ENCODE measurements at regions not wholly inside any gene's neighbourhood (a gene's known extent, or its start where the extent isn't known, plus 50 kb on each side); places are given as distances from the start of the nearest gene placed in this dataset.

DNA sequence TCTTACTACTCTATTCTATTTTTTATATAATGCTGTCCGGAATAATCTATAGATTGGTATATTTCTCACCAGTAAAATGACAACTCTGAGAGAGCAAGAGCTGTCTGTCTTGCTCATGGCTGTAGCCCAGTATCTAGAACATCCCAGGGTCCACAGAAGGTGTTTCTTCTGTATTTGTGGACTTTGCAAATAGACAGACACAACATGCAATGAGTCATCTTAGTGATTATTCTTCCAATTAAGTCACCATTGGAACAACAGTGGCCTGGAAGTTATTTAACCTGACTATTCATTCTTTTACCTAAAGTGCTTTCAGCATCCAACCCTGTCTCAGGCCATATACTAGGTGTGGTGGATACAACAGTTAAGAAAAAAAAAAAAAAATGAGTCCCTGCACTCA, 179.5 kb downstream of the PPARGC1A start:
- no peak overlapping the region for H3K9ac ChIP-seq (ENCODE audit: insufficient read depth in 1 of 2, low read depth in 2 of 2, low read length in 2 of 2)
- ChIA-PET POLR2A (no interaction called here), CTCF (ENCODE audit: low intra/inter-chr PET ratio) (no interaction called here)
- no peak for ATAC-seq
- H4K20me1 ChIP-seq (replicated peaks; ENCODE audit: control insufficient read depth, insufficient read depth, low read length), result no peaks in the 10 kb centered on the region
- no peak overlapping the region for H3K4me3 ChIP-seq
- H3K9me3 ChIP-seq (replicated peaks; ENCODE audit: control insufficient read depth, insufficient read depth, low read depth, low read length), result no peaks in the 10 kb centered on the region
- H2AFZ ChIP-seq (ENCODE audit: low read depth, low read length), result no peak overlapping the region
- no peak overlapping the region for H3K4me2 ChIP-seq (ENCODE audit: insufficient read depth, low read length)
- no peaks in the 10 kb centered on the region for H3K4me1 ChIP-seq (replicated peaks in 1 of 2; ENCODE audit: control insufficient read depth in 2 of 2, insufficient read depth in 2 of 2, low read length in 2 of 2)
- no peaks in the 10 kb centered on the region for H3K9me1 ChIP-seq (ENCODE audit: control insufficient read depth, insufficient read depth, low read length)
- BruUV-seq (replicated peaks), result no TSS peak
- 0% methylated on average over 1 of the region's 1 CpG for WGBS (ENCODE audit: insufficient coverage, low coverage, missing lambda C conversion rate)
- H3K27ac ChIP-seq (ENCODE audit: extremely low read depth, low read depth, low read length), result no peak overlapping the region
- DNase-seq (ENCODE audit: extremely low read depth in 1 of 4, low spot score in 3 of 4), result no peak
- no peak for FAIRE-seq
- no peaks in the 10 kb centered on the region for H3K36me3 ChIP-seq (ENCODE audit: control insufficient read depth, insufficient read depth, low read length)
- intact Hi-C loops (cut with micrococcal nuclease), result no loop called here
- no peaks in the 10 kb centered on the region for H3K27me3 ChIP-seq (ENCODE audit: control insufficient read depth in 2 of 2, insufficient read depth in 2 of 2, low read length in 2 of 2)
- H3K79me2 ChIP-seq (ENCODE audit: control insufficient read depth, insufficient read depth, low read length), result no peaks in the 10 kb centered on the region
- in situ Hi-C loops (cut with MboI), result no loop called here
- no peak for TF ChIP-seq GATAD2B (IDR thresholded peaks at IDR 0.05; ENCODE audit: borderline replicate concordance)
- TF ChIP-seq ZNF764 (CRISPR knock-in tag; IDR thresholded peaks at IDR 0.05; ENCODE audit: low read depth), result no peak
- TF ChIP-seq, protein P1, sequence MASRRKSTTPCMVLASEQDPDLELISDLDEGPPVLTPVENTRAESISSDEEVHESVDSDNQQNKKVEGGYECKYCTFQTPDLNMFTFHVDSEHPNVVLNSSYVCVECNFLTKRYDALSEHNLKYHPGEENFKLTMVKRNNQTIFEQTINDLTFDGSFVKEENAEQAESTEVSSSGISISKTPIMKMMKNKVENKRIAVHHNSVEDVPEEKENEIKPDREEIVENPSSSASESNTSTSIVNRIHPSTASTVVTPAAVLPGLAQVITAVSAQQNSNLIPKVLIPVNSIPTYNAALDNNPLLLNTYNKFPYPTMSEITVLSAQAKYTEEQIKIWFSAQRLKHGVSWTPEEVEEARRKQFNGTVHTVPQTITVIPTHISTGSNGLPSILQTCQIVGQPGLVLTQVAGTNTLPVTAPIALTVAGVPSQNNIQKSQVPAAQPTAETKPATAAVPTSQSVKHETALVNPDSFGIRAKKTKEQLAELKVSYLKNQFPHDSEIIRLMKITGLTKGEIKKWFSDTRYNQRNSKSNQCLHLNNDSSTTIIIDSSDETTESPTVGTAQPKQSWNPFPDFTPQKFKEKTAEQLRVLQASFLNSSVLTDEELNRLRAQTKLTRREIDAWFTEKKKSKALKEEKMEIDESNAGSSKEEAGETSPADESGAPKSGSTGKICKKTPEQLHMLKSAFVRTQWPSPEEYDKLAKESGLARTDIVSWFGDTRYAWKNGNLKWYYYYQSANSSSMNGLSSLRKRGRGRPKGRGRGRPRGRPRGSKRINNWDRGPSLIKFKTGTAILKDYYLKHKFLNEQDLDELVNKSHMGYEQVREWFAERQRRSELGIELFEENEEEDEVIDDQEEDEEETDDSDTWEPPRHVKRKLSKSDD (conservative IDR thresholded peaks at IDR 0.05; ENCODE audit: low read length), result no peak
- TF ChIP-seq, protein P2, sequence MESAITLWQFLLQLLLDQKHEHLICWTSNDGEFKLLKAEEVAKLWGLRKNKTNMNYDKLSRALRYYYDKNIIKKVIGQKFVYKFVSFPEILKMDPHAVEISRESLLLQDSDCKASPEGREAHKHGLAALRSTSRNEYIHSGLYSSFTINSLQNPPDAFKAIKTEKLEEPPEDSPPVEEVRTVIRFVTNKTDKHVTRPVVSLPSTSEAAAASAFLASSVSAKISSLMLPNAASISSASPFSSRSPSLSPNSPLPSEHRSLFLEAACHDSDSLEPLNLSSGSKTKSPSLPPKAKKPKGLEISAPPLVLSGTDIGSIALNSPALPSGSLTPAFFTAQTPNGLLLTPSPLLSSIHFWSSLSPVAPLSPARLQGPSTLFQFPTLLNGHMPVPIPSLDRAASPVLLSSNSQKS (CRISPR knock-in tag; IDR thresholded peaks at IDR 0.05), result no peak
- TF ChIP-seq PRPF4 (IDR thresholded peaks at IDR 0.05; ENCODE audit: insufficient read depth, low read depth, low read length, poor library complexity, severe bottlenecking), result no peak
- TF ChIP-seq RBM39 (optimal IDR thresholded peaks at IDR 0.05; ENCODE audit: low read depth, low read length), result no peak
- TF ChIP-seq, protein P3, sequence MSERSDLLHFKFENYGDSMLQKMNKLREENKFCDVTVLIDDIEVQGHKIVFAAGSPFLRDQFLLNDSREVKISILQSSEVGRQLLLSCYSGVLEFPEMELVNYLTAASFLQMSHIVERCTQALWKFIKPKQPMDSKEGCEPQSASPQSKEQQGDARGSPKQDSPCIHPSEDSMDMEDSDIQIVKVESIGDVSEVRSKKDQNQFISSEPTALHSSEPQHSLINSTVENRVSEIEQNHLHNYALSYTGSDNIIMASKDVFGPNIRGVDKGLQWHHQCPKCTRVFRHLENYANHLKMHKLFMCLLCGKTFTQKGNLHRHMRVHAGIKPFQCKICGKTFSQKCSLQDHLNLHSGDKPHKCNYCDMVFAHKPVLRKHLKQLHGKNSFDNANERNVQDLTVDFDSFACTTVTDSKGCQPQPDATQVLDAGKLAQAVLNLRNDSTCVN (CRISPR knock-in tag; IDR thresholded peaks at IDR 0.05), result no peak
- TF ChIP-seq ZNF780A (CRISPR knock-in tag; IDR thresholded peaks at IDR 0.05), result no peak
- TF ChIP-seq, protein P4, sequence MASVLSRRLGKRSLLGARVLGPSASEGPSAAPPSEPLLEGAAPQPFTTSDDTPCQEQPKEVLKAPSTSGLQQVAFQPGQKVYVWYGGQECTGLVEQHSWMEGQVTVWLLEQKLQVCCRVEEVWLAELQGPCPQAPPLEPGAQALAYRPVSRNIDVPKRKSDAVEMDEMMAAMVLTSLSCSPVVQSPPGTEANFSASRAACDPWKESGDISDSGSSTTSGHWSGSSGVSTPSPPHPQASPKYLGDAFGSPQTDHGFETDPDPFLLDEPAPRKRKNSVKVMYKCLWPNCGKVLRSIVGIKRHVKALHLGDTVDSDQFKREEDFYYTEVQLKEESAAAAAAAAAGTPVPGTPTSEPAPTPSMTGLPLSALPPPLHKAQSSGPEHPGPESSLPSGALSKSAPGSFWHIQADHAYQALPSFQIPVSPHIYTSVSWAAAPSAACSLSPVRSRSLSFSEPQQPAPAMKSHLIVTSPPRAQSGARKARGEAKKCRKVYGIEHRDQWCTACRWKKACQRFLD (CRISPR knock-in tag; IDR thresholded peaks at IDR 0.05), result no peak
- no peak for TF ChIP-seq THRAP3 (IDR thresholded peaks at IDR 0.05; ENCODE audit: borderline replicate concordance)

All from K562 (cell line).